ENCODE measurements at regions not wholly inside any gene's neighbourhood (a gene's known extent, or its start where the extent isn't known, plus 50 kb on each side); places are given as distances from the start of the nearest gene placed in this dataset.

GRCh38 chr3:124510290-124510689 is 220.0 kb upstream of the UMPS start:
- no peak overlapping the region for H3K4me3 Mint-ChIP-seq
- H3K27ac Mint-ChIP-seq = no peak overlapping the region

GRCh38 chr3:124512881-124513609 is 217.2 kb upstream of the UMPS start:
- no peak for DNase-seq (ENCODE audit: extremely low spot score, unreplicated experiment)
- Mint-ChIP-seq H3K4me3 (no peak overlapping the region), H3K4me1 (ENCODE audit: unreplicated experiment) (no peaks in the 10 kb centered on the region), H3K36me3 (peaks cover 5% of the 10 kb centered on the region), H3K9me3 (no peaks in the 10 kb centered on the region), H3K27ac (no peak overlapping the region), H3K27me3 (no peaks in the 10 kb centered on the region)
- TF ChIP-seq CTCF (conservative IDR thresholded peaks at IDR 0.05) = no peak

More at GRCh38 chr3:124510290-124510689, 220.0 kb upstream of the UMPS start:
- no peaks in the 10 kb centered on the region for H3K4me1 Mint-ChIP-seq (ENCODE audit: unreplicated experiment)
- TF ChIP-seq CTCF (conservative IDR thresholded peaks at IDR 0.05) = no peak
- H3K9me3 Mint-ChIP-seq = no peaks in the 10 kb centered on the region
- H3K36me3 Mint-ChIP-seq = peaks cover 5% of the 10 kb centered on the region
- H3K27me3 Mint-ChIP-seq = no peaks in the 10 kb centered on the region
- DNase-seq (ENCODE audit: extremely low spot score, unreplicated experiment) = no peak

GRCh38 chr3:124513610-124513997 is 216.6 kb upstream of the UMPS start:
- no peaks in the 10 kb centered on the region for H3K4me1 Mint-ChIP-seq (ENCODE audit: unreplicated experiment)
- no peak for TF ChIP-seq CTCF (conservative IDR thresholded peaks at IDR 0.05)
- H3K27me3 Mint-ChIP-seq = no peaks in the 10 kb centered on the region
- H3K9me3 Mint-ChIP-seq = no peaks in the 10 kb centered on the region
- H3K36me3 Mint-ChIP-seq = peaks cover 3% of the 10 kb centered on the region
- no peak overlapping the region for H3K27ac Mint-ChIP-seq
- DNase-seq (ENCODE audit: extremely low spot score, unreplicated experiment) = no peak
- H3K4me3 Mint-ChIP-seq = no peak overlapping the region

GRCh38 chr3:124514683-124515082 is 215.6 kb upstream of the UMPS start:
- Mint-ChIP-seq H3K27ac (no peak overlapping the region), H3K27me3 (no peaks in the 10 kb centered on the region), H3K9me3 (no peaks in the 10 kb centered on the region), H3K4me3 (no peak overlapping the region), H3K4me1 (ENCODE audit: unreplicated experiment) (peaks cover 2% of the 10 kb centered on the region), H3K36me3 (no peaks in the 10 kb centered on the region)
- no peak for TF ChIP-seq CTCF (conservative IDR thresholded peaks at IDR 0.05)
- no peak for DNase-seq (ENCODE audit: extremely low spot score, unreplicated experiment)

- Mint-ChIP-seq H3K27me3 (no peaks in the 10 kb centered on the region), H3K4me1 (ENCODE audit: unreplicated experiment) (peaks cover 5% of the 10 kb centered on the region), H3K27ac (no peak overlapping the region), H3K36me3 (no peaks in the 10 kb centered on the region), H3K4me3 (no peak overlapping the region), H3K9me3 (no peaks in the 10 kb centered on the region)
- no peak for TF ChIP-seq CTCF (conservative IDR thresholded peaks at IDR 0.05)
- DNase-seq (ENCODE audit: extremely low spot score, unreplicated experiment) = no peak
Observed at GRCh38 chr3:124516333-124516732, 213.9 kb upstream of the UMPS start.
